ENCODE measurements at regions not wholly inside any gene's neighbourhood (a gene's known extent, or its start where the extent isn't known, plus 50 kb on each side); places are given as distances from the start of the nearest gene placed in this dataset.

GRCh38 chr14:42112108-42112507 lies 505.4 kb downstream of the LRFN5 start:
- Histone ChIP-seq H2AFZ (ENCODE audit: low read depth, low read length) (no peak overlapping the region), H3K4me3 (replicated peaks in 1 of 3; ENCODE audit: insufficient read depth in 1 of 3, low read depth in 1 of 3, low read length in 3 of 3) (no peak overlapping the region), H3K9ac (replicated peaks; ENCODE audit: extremely low read depth, insufficient read depth, low read length) (no peak overlapping the region), H3K79me2 (ENCODE audit: control insufficient read depth, insufficient read depth, low read length) (no peaks in the 10 kb centered on the region), H3K36me3 (ENCODE audit: control insufficient read depth in 2 of 2, extremely low read depth in 1 of 2, insufficient read depth in 2 of 2, low read length in 2 of 2) (no peaks in the 10 kb centered on the region), H3K4me1 (ENCODE audit: control insufficient read depth, extremely low read depth, insufficient read depth, low read length) (no peaks in the 10 kb centered on the region), H3K4me2 (ENCODE audit: insufficient read depth, low read length) (no peak overlapping the region), H3K27ac (ENCODE audit: insufficient read depth, low read depth, low read length) (no peak overlapping the region), H3K9me3 (replicated peaks; ENCODE audit: control insufficient read depth, insufficient read depth, low read length) (no peaks in the 10 kb centered on the region), H4K20me1 (replicated peaks; ENCODE audit: control insufficient read depth, extremely low read depth, insufficient read depth, low read length) (no peaks in the 10 kb centered on the region), H3K27me3 (ENCODE audit: control insufficient read depth in 2 of 2, insufficient read depth in 2 of 2, low read length in 2 of 2) (no peaks in the 10 kb centered on the region), H3K9me1 (replicated peaks; ENCODE audit: control insufficient read depth, extremely low read depth, insufficient read depth, low read length) (no peaks in the 10 kb centered on the region)
- FAIRE-seq (no peak), DNase-seq (ENCODE audit: low read depth, low spot score) (no peak)
- POLR2A ChIA-PET, result no interaction called here
- CTCF ChIA-PET, result no interaction called here
- intact Hi-C loops (cut with micrococcal nuclease), result no loop called here
- dilution Hi-C loops (cut with MboI; ENCODE audit: extremely low pct_ligation_motif_present, low sequenced_read_pairs), result no loop called here
- no TSS peak for BruUV-seq (replicated peaks)
- TF ChIP-seq MAX (IDR thresholded peaks at IDR 0.05; ENCODE audit: insufficient read depth, insufficient read length) (no peak), EZH2 (IDR thresholded peaks at IDR 0.05; ENCODE audit: borderline replicate concordance, low read depth, low read length, severe bottlenecking) (no peak), GATA2 (IDR thresholded peaks at IDR 0.05; ENCODE audit: insufficient read depth, insufficient read length, low read depth, low read length) (no peak), POLR2AphosphoS5 (IDR thresholded peaks at IDR 0.05; ENCODE audit: insufficient read depth, low read depth, low read length) (no peak), MYC (IDR thresholded peaks at IDR 0.05; ENCODE audit: low read depth, low read length) (no peak), JUN (IDR thresholded peaks at IDR 0.05; ENCODE audit: borderline replicate concordance, insufficient read depth, insufficient read length, low read depth) (no peak), FOS (IDR thresholded peaks at IDR 0.05; ENCODE audit: borderline replicate concordance, insufficient read depth, low read length) (no peak), POLR2A (IDR thresholded peaks at IDR 0.05; ENCODE audit: low read depth, low read length) (no peak)
- TF ChIP-seq, protein P1, sequence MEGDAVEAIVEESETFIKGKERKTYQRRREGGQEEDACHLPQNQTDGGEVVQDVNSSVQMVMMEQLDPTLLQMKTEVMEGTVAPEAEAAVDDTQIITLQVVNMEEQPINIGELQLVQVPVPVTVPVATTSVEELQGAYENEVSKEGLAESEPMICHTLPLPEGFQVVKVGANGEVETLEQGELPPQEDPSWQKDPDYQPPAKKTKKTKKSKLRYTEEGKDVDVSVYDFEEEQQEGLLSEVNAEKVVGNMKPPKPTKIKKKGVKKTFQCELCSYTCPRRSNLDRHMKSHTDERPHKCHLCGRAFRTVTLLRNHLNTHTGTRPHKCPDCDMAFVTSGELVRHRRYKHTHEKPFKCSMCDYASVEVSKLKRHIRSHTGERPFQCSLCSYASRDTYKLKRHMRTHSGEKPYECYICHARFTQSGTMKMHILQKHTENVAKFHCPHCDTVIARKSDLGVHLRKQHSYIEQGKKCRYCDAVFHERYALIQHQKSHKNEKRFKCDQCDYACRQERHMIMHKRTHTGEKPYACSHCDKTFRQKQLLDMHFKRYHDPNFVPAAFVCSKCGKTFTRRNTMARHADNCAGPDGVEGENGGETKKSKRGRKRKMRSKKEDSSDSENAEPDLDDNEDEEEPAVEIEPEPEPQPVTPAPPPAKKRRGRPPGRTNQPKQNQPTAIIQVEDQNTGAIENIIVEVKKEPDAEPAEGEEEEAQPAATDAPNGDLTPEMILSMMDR (IDR thresholded peaks at IDR 0.05; ENCODE audit: extremely low read depth in 1 of 2, insufficient read depth in 1 of 2, low read depth in 1 of 2, low read length in 2 of 2), result no peak

Measured in endothelial cell of umbilical vein (primary cell).